Middle frontal gyrus (tissue), 1 donor: ENCODE measurements at regions not wholly inside any gene's neighbourhood (a gene's known extent, or its start where the extent isn't known, plus 50 kb on each side); places are given as distances from the start of the nearest gene placed in this dataset.

Source experiments
- DNase-seq: peaks from one replicate; pipeline ENCODE4 v3.0.0-alpha.2; 2015; ENCODE audit warnings: low spot score; ENCODE audit errors: extremely low spot score

DNA sequence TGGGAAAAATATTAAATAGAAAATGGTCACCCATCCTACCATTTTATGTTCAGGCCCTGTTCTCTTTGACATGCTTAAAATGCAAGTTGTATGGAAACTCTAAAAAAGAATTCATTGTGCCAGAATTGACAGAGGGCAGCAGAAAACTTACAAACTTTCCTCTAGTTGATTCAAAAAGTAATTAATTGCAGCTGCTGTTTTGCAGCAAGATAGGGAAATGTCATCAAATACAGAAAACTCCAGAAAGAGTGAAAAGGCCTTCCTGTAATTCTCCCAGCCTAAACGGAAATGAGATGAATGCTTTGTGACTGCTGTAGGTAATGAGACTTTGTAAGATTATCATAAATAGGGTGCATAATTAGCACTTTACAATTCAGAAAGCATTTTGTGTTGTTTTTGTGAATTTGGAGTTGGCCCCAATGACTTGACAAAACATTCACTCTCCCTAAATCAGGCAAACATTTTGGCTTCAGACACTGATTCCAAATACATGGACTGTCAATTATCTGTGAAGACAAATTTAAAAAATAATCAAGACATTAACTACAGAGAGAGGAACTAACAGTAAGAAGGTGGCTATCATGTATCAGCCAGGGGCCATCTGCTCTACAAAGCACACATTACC is 861.8 kb downstream of the SQOR start:
- DNase-seq = no peak

- DNase-seq = no peak
These were observed 867.8 kb downstream of the SQOR start for GRCh38 chr15:46502667-46503066.

GRCh38 chr15:46518381-46518780 is 883.6 kb downstream of the SQOR start:
- DNase-seq = no peak

DNA sequence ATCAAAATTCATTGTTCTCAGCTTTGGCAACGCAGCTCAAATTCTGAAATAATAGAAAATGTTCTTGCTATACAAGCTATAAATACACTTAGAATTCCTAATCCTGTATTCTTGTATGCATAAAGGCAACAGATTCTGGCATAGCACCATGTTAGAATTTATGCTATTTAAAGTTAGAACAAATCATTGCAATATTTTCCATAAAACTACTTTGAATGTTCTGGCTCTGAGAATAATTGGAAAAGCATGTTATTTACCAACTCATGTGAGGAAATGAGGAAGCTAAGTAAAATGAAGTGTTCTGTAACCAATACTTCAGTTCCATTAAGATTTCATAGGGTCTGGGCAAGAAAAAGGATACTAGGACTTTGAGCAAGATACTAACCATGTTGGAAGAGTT is 888.9 kb downstream of the SQOR start:
- peak; percentile 12 for DNase-seq

GRCh38 chr15:46525984-46526725 is 891.3 kb downstream of the SQOR start:
- DNase-seq = no peak

GRCh38 chr15:46526726-46527110 is 891.9 kb downstream of the SQOR start:
- DNase-seq = no peak

- DNase-seq = no peak
These were observed 908.8 kb downstream of the SQOR start for GRCh38 chr15:46543626-46544025.

GRCh38 chr15:46548989-46549388 is 914.2 kb downstream of the SQOR start:
- DNase-seq = no peak

DNA sequence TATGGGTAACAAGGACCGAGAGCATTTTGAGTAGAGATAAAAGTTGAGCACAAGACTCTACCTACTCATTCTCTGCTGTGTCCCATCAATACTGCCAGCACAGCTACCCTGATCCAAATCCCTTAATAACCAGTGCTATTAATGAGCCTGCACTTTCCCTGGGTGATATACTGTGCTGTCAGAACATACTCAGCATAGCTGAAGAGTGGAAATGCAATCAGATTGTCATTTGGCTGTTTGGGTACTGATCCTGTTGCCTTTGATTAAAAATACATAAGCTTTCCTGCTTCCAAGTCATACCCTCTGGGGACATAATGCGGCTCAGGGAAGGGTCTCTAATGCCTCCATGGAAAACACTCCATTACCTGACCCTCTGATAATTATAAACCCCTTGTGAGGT is 917.5 kb downstream of the SQOR start:
- no peak for DNase-seq

GRCh38 chr15:46555547-46555946 is 920.7 kb downstream of the SQOR start:
- DNase-seq = no peak

- no peak for DNase-seq
These were observed 921.2 kb downstream of the SQOR start for GRCh38 chr15:46556010-46556409.

DNA sequence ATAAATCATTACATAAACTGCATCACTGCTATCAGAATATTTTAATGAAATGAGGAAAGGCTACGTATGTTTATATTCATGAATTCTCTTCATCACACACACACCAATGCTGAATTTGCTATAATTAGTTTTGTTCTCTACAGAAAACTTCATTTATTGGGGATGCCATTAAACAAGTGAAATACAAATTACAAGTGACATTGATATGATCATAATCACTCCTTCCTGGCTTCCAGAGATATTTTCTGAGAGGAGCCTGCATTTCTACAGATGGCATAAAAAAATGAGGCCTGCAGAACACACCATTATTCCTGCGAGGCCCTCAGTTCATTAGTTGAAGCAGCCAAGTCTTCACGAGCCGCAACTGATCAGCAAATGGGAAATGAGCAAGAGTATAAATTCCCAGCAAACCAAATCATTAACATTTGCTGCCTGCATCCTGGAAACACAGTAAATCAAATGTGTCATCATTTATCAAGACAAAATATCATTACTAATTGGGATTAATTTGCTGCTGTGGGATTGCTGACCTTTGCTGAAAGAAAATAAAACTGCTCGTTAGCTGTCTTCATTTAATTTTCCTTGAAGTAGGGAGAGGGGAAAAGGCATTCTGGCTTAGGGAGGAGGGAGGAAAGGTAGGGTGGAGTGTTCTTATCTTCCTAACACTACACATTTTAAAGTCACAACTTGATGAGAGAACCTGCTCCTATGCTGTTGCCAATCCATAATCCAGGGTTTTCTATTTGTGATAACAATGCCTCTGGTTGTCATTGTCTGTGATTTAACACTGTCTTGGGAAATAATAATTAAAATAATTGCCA is 921.9 kb downstream of the SQOR start:
- DNase-seq = no peak

GRCh38 chr15:46567968-46568367 is 933.1 kb downstream of the SQOR start:
- no peak for DNase-seq

GRCh38 chr15:46569781-46570180 is 935.0 kb downstream of the SQOR start:
- DNase-seq = no peak

DNA sequence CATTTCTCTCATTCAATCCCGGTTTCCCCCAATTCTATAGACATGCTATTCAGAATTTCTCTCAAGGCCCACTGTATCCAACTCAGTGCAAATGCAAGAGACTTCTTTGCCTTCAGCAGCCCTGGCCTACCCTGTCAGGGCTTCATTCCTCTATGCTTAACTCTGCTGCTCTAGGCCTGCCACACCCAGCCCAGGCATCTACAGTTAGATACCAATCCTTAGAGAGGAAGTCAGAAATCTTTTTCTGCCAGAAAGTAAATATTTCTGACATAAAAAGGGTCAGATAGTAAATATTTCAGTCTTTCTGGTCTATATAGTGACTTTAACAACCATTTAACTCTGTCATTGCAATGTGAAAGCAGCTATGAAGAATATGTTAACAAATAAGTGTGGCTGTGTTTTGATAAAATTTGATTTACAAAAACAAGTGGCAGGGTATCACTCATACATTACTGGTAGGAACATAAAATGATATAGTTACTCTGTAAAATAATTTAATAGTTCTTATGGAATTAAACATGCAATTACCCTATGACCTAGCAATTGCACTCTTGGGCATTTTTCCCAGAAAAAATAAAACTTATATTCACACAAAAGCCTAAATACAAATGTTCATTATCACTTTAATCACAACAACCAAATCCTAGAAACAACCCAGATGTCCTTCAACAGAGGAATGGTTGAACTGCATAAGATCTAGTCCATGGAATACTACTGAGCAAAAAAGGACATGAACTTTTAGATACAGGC is 942.0 kb downstream of the SQOR start:
- DNase-seq = no peak

DNA sequence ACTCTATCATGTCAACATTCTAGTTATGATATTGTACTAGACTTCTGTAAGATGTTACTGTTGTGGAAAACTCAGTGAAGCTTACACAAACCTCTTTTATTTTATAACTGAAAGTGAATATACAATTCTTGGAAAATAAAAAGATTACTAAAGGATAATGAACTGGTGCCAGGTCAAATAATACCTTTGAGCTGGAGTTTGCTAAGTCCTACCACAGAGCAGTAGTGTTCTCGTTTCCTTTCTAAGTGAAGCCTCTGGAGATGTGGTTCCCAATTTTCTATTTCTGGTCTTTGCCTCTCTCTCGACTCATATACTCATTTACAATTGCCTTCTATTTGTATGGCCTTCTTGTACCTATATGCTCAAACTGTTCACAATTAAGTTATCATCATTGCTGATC is 942.9 kb downstream of the SQOR start:
- DNase-seq = no peak

- no peak for DNase-seq
These were observed 945.7 kb downstream of the SQOR start for GRCh38 chr15:46580487-46580886.

GRCh38 chr15:46580924-46581323 is 946.1 kb downstream of the SQOR start:
- DNase-seq = no peak

- no peak for DNase-seq
These were observed 954.3 kb downstream of the SQOR start for GRCh38 chr15:46589088-46589487.

- no peak for DNase-seq
These were observed 956.6 kb downstream of the SQOR start for GRCh38 chr15:46591462-46591861.

DNA sequence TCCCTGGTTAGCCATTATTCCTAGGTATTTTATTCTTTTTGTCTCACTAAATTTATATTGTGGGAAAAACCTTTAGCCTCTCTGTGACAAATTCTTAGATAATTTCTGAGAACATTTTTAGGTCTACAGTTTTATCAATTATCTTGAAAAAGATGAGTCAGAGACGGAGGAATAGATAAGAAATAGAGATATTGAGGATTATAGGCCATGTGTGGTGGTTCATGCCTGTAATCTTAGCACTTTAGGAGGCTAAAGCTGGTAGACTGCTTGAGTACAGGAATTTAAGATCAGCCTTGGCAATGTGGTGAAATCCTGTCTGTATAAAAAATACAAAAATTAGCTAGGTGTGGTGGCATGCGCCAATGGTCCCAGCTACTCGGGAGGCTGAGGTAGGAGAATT is 960.2 kb downstream of the SQOR start:
- DNase-seq = no peak

- DNase-seq = no peak
These were observed 972.2 kb downstream of the SQOR start for GRCh38 chr15:46607077-46607476.
